Tibial nerve (tissue), 4 donors: ENCODE measurements at regions not wholly inside any gene's neighbourhood (a gene's known extent, or its start where the extent isn't known, plus 50 kb on each side); places are given as distances from the start of the nearest gene placed in this dataset.

ENCODE experiments used
- DNase-seq, 2 donors: peaks; one replicate each; pipeline ENCODE4 v3.0.0-alpha.2; 2019; ENCODE audit warnings: low spot score in 2 of 2
- H3K27ac ChIP-seq, 4 donors: fragments of 200-600 bp; sonication (generic) in 3 of 4; one replicate each; pipeline ENCODE4 v1.5.1; 2017 to 2019; ENCODE audit warnings: mild to moderate bottlenecking in 1 of 4
- H3K27me3 ChIP-seq, 2 donors: fragments of 200-600 bp; sonication (generic) in 1 of 2; one replicate each; pipeline versions ENCODE4 v1.5.1 to v1.6.0; 2017 to 2019
- H3K36me3 ChIP-seq, 3 donors: fragments of 200-600 bp; sonication (generic); one replicate each; pipeline ENCODE4 v1.5.1; 2018 to 2019
- H3K4me1 ChIP-seq, 4 donors: fragments of 200-600 bp; sonication (generic) in 3 of 4; one replicate each; pipeline ENCODE4 v1.5.1; 2017 to 2019
- H3K4me3 ChIP-seq, 4 donors: fragments of 200-600 bp; sonication (generic) in 3 of 4; one replicate each; pipeline ENCODE4 v1.5.1; 2017 to 2019; ENCODE audit warnings: mild to moderate bottlenecking in 1 of 4, moderate library complexity in 1 of 4
- H3K9me3 ChIP-seq, 4 donors: fragments of 200-600 bp; sonication (generic) in 3 of 4; one replicate each; pipeline ENCODE4 v1.5.1; 2017 to 2019
- EP300 ChIP-seq, 2 donors: sonication (generic); formaldehyde crosslinking; IDR thresholded peaks; one replicate each; pipeline ENCODE4 v1.6.1; 2017; ENCODE audit warnings: antibody characterized with exemption in 2 of 2, mild to moderate bottlenecking in 1 of 2
- POLR2A ChIP-seq, 2 donors: fragments of 450-650 bp; IDR thresholded peaks; one replicate each; pipeline ENCODE4 v1.6.1; 2017; ENCODE audit warnings: antibody characterized with exemption in 2 of 2, mild to moderate bottlenecking in 2 of 2, moderate library complexity in 2 of 2
- WGBS, 2 donors: methylation state at CpG; one replicate each; pipeline ENCODE4 v1.1.5; 2018; 5-methylcytosine and 5-hydroxymethylcytosine counted together
- TF ChIP-seq, protein P1 (sequence below), 5 experiments: fragments of 200-600 bp in 3 of 5; fragments of 450-650 bp in 2 of 5; sonication (generic) in 3 of 5; IDR thresholded peaks; one replicate each; pipeline ENCODE4 v1.5.1; 2016 to 2019; ENCODE audit warnings: antibody characterized with exemption in 5 of 5, mild to moderate bottlenecking in 3 of 5, moderate library complexity in 2 of 5

- TF ChIP-seq POLR2A (IDR thresholded peaks at IDR 0.05) = no peak
- TF ChIP-seq EP300 (IDR thresholded peaks at IDR 0.05) = no peak
Measured at GRCh38 chr10:121339114-121339513, 259.1 kb downstream of the FGFR2 start.

DNA sequence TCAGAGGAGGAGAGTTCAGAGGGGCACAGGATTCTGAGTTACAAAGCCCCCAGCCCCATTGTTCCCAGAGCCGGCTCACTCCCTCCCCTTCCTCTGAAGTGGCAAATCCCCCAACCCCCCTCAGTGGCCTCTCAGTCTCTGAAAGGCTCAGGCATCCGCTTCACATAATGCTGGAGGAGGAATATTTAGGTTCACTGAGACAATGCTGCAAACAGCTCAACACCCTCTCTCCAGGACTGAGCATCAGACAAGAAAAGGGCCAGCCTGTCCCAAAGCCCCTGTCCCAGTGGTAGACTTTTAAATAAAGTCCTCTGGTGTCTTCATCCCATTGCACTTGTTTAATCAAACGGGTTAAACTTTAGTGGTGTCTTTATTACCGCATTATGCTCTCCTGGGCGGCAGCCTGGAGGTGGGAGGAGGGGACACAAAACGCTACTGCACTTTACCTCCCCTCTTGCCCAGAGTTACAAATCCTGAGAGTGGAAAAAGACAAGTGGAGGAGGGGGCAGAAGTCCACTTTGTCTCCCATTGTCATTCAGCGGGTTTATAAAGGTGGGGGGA, 257.9 kb downstream of the FGFR2 start:
- no peaks in the 10 kb centered on the region for H3K36me3 ChIP-seq
- H3K27ac ChIP-seq = no peak overlapping the region
- H3K4me3 ChIP-seq = no peak overlapping the region
- no peaks in the 10 kb centered on the region for H3K27me3 ChIP-seq
- no peaks in the 10 kb centered on the region for H3K9me3 ChIP-seq
- 31% methylated on average over 7 of the region's 7 CpGs for WGBS, 2 donors
- no peak for DNase-seq
- no peaks in the 10 kb centered on the region for H3K4me1 ChIP-seq
- TF ChIP-seq POLR2A (IDR thresholded peaks at IDR 0.05) (no peak), EP300 (IDR thresholded peaks at IDR 0.05) (no peak)
- TF ChIP-seq, protein P1, sequence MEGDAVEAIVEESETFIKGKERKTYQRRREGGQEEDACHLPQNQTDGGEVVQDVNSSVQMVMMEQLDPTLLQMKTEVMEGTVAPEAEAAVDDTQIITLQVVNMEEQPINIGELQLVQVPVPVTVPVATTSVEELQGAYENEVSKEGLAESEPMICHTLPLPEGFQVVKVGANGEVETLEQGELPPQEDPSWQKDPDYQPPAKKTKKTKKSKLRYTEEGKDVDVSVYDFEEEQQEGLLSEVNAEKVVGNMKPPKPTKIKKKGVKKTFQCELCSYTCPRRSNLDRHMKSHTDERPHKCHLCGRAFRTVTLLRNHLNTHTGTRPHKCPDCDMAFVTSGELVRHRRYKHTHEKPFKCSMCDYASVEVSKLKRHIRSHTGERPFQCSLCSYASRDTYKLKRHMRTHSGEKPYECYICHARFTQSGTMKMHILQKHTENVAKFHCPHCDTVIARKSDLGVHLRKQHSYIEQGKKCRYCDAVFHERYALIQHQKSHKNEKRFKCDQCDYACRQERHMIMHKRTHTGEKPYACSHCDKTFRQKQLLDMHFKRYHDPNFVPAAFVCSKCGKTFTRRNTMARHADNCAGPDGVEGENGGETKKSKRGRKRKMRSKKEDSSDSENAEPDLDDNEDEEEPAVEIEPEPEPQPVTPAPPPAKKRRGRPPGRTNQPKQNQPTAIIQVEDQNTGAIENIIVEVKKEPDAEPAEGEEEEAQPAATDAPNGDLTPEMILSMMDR (IDR thresholded peaks at IDR 0.05) = no peak

More at GRCh38 chr10:121339114-121339513, 259.1 kb downstream of the FGFR2 start:
- no peak for DNase-seq
- 83 to 89% methylated on average over 5 of the region's 5 CpGs for WGBS, 2 donors
- Histone ChIP-seq H3K9me3 (no peaks in the 10 kb centered on the region), H3K27me3 (no peaks in the 10 kb centered on the region), H3K4me1 (no peaks in the 10 kb centered on the region), H3K36me3 (no peaks in the 10 kb centered on the region), H3K27ac (no peak overlapping the region), H3K4me3 (no peak overlapping the region)

DNA sequence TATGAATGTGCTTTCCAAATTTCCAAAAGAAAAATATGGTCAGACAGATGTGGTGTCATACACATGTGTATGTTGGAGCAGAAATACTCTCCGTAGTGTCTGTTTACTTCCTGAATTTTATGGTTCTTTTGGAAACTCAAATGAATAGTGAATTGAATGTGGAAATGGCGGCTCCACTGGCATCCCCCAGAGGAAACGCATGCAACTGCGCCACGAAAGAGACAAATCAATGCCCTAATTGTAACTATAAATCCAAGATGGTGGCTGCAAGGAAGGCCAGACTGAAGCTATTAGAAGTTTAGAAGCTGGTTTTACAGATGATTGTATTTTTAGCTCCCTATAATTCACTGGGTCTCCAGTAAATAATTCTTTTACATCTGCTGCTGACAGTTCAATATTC, 246.7 kb downstream of the FGFR2 start:
- no peaks in the 10 kb centered on the region for H3K27me3 ChIP-seq
- H3K9me3 ChIP-seq = peaks cover 0 to 4% (median 0%) of the 10 kb centered on the region in 4 donors
- 67 to 69% methylated on average over 5 of the region's 5 CpGs for WGBS, 2 donors
- H3K36me3 ChIP-seq = no peaks in the 10 kb centered on the region
- no peak for DNase-seq
- no peaks in the 10 kb centered on the region for H3K4me1 ChIP-seq
- TF ChIP-seq POLR2A (IDR thresholded peaks at IDR 0.05) (no peak), EP300 (IDR thresholded peaks at IDR 0.05) (no peak)
- TF ChIP-seq, protein P1 (IDR thresholded peaks at IDR 0.05) = no peak
- no peak overlapping the region for H3K27ac ChIP-seq
- no peak overlapping the region for H3K4me3 ChIP-seq

DNA sequence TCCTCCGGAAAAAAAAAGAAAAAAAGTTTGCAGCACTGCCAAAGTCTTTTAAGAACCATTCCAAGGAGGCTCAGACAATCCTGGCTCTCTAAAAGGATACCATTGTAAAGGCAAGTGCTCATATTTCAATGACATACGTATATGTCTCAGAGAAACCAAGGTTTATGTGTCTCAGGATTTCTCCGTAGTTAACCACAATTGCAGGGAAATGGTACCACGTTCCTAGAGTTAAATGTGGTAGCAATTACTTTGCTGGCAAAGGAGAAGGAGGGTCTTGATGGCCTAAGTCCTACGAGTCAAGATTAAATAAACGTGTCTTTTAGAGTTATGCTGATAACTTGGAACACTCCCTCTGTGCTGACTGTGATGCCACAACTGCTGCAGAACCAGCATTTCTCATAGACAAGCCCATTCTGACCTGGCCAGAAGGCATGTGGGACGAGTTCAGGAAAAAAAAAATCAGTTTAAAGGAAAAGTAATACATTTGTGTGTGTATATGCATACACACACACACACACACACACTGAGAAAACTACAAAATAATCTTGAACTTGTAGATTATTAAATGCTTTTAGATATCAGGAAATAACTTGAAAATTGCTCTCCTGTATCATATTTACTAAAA, 245.9 kb downstream of the FGFR2 start:
- Histone ChIP-seq H3K4me3 (no peak overlapping the region), H3K36me3 (no peaks in the 10 kb centered on the region), H3K4me1 (no peaks in the 10 kb centered on the region), H3K27ac (no peak overlapping the region), H3K9me3 (peaks cover 0 to 4% (median 0%) of the 10 kb centered on the region in 4 donors), H3K27me3 (no peaks in the 10 kb centered on the region)
- no peak for DNase-seq
- TF ChIP-seq POLR2A (IDR thresholded peaks at IDR 0.05) (no peak), EP300 (IDR thresholded peaks at IDR 0.05) (no peak)
- TF ChIP-seq, protein P1 (IDR thresholded peaks at IDR 0.05) = no peak
- 25 to 34% methylated on average over 7 of the region's 7 CpGs for WGBS, 2 donors

GRCh38 chr10:121355161-121355560, 243.1 kb downstream of the FGFR2 start:
- H3K4me3 ChIP-seq = no peak overlapping the region
- H3K27ac ChIP-seq = no peak overlapping the region
- WGBS, 2 donors = 90 to 93% methylated on average over 6 of the region's 6 CpGs

More at GRCh38 chr10:121355161-121355560, 243.1 kb downstream of the FGFR2 start:
- no peak for DNase-seq
- Histone ChIP-seq H3K36me3 (no peaks in the 10 kb centered on the region), H3K9me3 (peaks cover 0 to 4% (median 0%) of the 10 kb centered on the region in 4 donors), H3K4me1 (no peaks in the 10 kb centered on the region), H3K27me3 (no peaks in the 10 kb centered on the region)
- TF ChIP-seq POLR2A (IDR thresholded peaks at IDR 0.05) (no peak), EP300 (IDR thresholded peaks at IDR 0.05) (no peak)
- TF ChIP-seq, protein P1 (IDR thresholded peaks at IDR 0.05) = no peak
